ENCODE measurements at regions not wholly inside any gene's neighbourhood (a gene's known extent, or its start where the extent isn't known, plus 50 kb on each side); places are given as distances from the start of the nearest gene placed in this dataset.

GRCh38 chr3:167167491-167167890, 212.6 kb downstream of the ZBBX start:
- Histone ChIP-seq H3K79me2 (ENCODE audit: control insufficient read depth, insufficient read depth, low read length) (no peaks in the 10 kb centered on the region), H3K4me1 (ENCODE audit: control insufficient read depth, extremely low read depth, insufficient read depth, low read length) (no peaks in the 10 kb centered on the region), H3K27me3 (ENCODE audit: control insufficient read depth, extremely low read depth, insufficient read depth, low read length) (no peaks in the 10 kb centered on the region), H3K27ac (ENCODE audit: control insufficient read depth, insufficient read depth, low read length) (no peak overlapping the region), H3K9me1 (ENCODE audit: control insufficient read depth, extremely low read depth, insufficient read depth, low read length) (no peaks in the 10 kb centered on the region), H3K36me3 (ENCODE audit: control insufficient read depth in 2 of 2, extremely low read depth in 1 of 2, insufficient read depth in 2 of 2, low read length in 2 of 2) (no peaks in the 10 kb centered on the region), H3K9ac (ENCODE audit: control insufficient read depth, extremely low read depth, insufficient read depth, low read length) (no peak overlapping the region), H3K9me3 (ENCODE audit: control insufficient read depth, low read depth, low read length) (no peaks in the 10 kb centered on the region), H3K4me2 (ENCODE audit: control insufficient read depth, extremely low read depth, insufficient read depth, low read depth, low read length) (no peak overlapping the region), H4K20me1 (ENCODE audit: control insufficient read depth, extremely low read depth, insufficient read depth, low read length) (no peaks in the 10 kb centered on the region), H2AFZ (ENCODE audit: control insufficient read depth, low read length) (no peak overlapping the region), H3K4me3 (ENCODE audit: control insufficient read depth in 2 of 3, extremely low read depth in 1 of 3, insufficient read depth in 2 of 3, low read depth in 1 of 3, low read length in 3 of 3) (no peak overlapping the region)
- DNase-seq (ENCODE audit: low read depth, low spot score) (no peak), FAIRE-seq (no peak)
- dilution Hi-C loops (cut with MboI; ENCODE audit: extremely low pct_ligation_motif_present, low sequenced_read_pairs): no loop called here
- TF ChIP-seq CTCF (optimal IDR thresholded peaks at IDR 0.05 in 1 of 3, IDR thresholded peaks at IDR 0.05 in 1 of 3, conservative IDR thresholded peaks at IDR 0.05 in 1 of 3; ENCODE audit: extremely low read depth in 1 of 3, insufficient read depth in 2 of 3, low read length in 3 of 3) (no peak), EZH2 (IDR thresholded peaks at IDR 0.05; ENCODE audit: low read length) (no peak)

GRCh38 chr3:167166594-167167253, 213.4 kb downstream of the ZBBX start:
- Histone ChIP-seq H3K9ac (ENCODE audit: control insufficient read depth, extremely low read depth, insufficient read depth, low read length) (no peak overlapping the region), H3K4me3 (ENCODE audit: control insufficient read depth in 2 of 3, extremely low read depth in 1 of 3, insufficient read depth in 2 of 3, low read depth in 1 of 3, low read length in 3 of 3) (no peak overlapping the region), H3K4me1 (ENCODE audit: control insufficient read depth, extremely low read depth, insufficient read depth, low read length) (no peaks in the 10 kb centered on the region), H3K27ac (ENCODE audit: control insufficient read depth, insufficient read depth, low read length) (no peak overlapping the region), H4K20me1 (ENCODE audit: control insufficient read depth, extremely low read depth, insufficient read depth, low read length) (no peaks in the 10 kb centered on the region), H3K79me2 (ENCODE audit: control insufficient read depth, insufficient read depth, low read length) (no peaks in the 10 kb centered on the region), H3K4me2 (ENCODE audit: control insufficient read depth, extremely low read depth, insufficient read depth, low read depth, low read length) (no peak overlapping the region), H2AFZ (ENCODE audit: control insufficient read depth, low read length) (no peak overlapping the region), H3K9me3 (ENCODE audit: control insufficient read depth, low read depth, low read length) (no peaks in the 10 kb centered on the region), H3K36me3 (ENCODE audit: control insufficient read depth in 2 of 2, extremely low read depth in 1 of 2, insufficient read depth in 2 of 2, low read length in 2 of 2) (no peaks in the 10 kb centered on the region), H3K9me1 (ENCODE audit: control insufficient read depth, extremely low read depth, insufficient read depth, low read length) (no peaks in the 10 kb centered on the region), H3K27me3 (ENCODE audit: control insufficient read depth, extremely low read depth, insufficient read depth, low read length) (no peaks in the 10 kb centered on the region)
- DNase-seq (ENCODE audit: low read depth, low spot score): no peak
- FAIRE-seq: no peak
- TF ChIP-seq CTCF (optimal IDR thresholded peaks at IDR 0.05 in 1 of 3, IDR thresholded peaks at IDR 0.05 in 1 of 3, conservative IDR thresholded peaks at IDR 0.05 in 1 of 3; ENCODE audit: extremely low read depth in 1 of 3, insufficient read depth in 2 of 3, low read length in 3 of 3) (no peak), EZH2 (IDR thresholded peaks at IDR 0.05; ENCODE audit: low read length) (no peak)
- dilution Hi-C loops (cut with MboI; ENCODE audit: extremely low pct_ligation_motif_present, low sequenced_read_pairs): no loop called here

Measured in keratinocyte (primary cell).